Activated T-cell treated with anti-CD3 and anti-CD28 coated beads for 4 hours (primary cell): ENCODE measurements at regions not wholly inside any gene's neighbourhood (a gene's known extent, or its start where the extent isn't known, plus 50 kb on each side); places are given as distances from the start of the nearest gene placed in this dataset.
"Not testable (repeated sequence)": the region's sequence is repeated elsewhere in the genome, so short reads cannot be mapped to it uniquely, and the experiment has no call there.

Source experiments
- DNase-seq: peaks from one replicate; pipeline ENCODE4 v3.0.0-alpha.2; 2020

DNA sequence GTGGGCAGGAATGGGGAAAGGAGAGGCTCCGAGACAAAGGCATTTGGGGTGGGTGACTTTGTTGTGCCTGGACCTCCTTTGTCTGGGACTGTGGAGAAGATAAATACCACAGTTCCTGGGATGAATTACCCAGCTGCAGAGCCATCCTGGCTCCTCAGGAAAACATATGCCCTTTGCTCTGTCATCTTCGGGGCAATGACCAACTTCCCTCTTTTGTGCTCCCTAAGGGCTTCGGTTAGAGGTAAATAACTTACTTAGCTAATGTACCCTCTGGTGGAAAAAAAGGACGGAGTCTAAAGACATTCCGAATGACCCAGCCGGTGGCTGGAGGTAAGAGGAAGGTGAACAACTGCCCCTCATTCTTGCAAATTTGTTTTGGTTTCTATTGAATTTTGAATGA lies 345.7 kb downstream of the GATA3 start:
- no peak for DNase-seq

DNA sequence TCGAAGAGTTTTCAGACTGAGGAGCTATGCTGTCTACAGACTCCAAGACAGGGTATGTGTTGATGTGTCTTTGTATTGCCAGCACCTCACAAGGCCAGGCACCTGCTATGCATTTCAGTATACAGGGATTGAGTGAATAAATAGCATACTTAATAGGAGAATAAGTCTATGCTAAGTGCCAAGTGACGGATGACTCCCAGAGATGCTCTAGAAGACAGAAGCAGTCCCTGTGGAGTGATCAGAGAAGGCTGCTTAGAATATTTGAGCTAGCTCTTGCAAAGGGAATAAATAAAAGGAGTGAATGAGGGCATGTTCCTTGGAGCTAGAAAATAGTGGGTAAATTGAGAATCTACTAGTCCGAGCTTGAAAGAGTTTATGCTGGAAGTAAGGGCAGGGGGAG lies 346.4 kb downstream of the GATA3 start:
- DNase-seq, result no peak

DNA sequence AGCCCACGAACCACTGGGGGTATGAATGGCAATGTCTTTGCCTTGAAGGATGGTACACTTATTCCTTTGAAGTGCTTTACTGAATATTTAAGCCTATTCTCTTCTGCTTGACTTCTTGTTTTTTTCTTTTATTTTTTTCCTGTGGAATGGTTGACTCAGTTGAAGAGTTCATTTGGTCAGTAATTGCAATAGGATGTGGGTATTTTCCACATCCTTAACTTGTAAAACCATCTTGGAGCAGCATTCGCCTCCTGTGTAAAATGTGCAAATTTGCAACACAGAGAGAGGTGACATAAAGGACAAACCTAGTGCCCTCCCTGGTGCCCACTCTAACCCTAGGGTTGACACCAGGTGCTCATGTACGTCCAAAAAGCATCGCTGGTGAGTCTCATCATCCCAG lies 347.0 kb downstream of the GATA3 start:
- no peak for DNase-seq

DNA sequence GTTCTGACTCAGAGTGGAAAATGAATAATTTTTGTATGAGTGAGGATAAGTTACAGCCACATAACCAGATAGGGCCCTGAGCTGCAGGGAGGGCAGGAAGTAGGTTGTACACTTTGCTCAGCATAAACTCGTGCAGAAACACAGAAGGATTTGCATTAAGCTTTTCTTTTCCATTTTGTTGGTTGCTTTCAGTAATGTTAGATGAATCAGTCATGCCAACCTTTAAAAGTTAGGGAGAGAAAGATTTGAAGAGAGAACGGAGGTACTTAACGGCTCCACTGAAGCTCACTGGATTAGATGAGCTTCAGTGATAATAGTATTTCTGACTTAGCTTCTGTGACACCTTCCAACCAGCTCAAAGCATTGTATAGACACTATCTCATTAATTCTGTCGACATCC lies 348.1 kb downstream of the GATA3 start:
- no peak for DNase-seq

DNA sequence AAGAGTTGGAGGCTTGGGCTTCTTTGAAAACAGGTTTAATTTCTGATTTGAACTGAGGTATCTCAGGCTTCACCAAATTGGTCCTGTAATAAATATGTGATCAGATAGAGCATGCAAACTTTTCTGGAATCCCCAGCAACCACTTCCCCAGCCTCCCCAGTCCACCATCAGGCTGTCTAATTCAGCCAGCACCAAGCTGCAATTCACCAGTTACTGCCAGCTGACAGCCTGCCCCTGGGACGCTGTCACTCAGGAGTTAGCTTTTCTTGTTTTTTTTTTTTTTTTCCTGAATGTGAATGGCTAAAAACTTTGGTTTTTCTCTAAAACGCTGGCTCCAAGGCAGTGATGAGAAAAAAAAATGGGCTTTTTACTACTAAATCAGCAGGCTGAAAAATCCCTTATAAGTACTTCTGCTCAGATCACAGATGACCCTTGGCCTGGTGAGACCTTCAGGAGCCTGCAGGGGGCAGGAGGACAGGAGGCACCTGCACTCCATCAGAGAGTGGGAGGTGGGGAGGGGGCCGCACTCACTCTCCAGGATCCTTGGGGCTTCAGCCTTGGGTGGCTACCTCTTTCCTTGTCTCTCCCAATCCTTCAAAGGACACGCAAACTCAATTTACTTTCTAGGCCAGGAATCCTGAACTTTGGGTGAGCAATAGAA lies 349.4 kb downstream of the GATA3 start:
- no peak for DNase-seq

DNA sequence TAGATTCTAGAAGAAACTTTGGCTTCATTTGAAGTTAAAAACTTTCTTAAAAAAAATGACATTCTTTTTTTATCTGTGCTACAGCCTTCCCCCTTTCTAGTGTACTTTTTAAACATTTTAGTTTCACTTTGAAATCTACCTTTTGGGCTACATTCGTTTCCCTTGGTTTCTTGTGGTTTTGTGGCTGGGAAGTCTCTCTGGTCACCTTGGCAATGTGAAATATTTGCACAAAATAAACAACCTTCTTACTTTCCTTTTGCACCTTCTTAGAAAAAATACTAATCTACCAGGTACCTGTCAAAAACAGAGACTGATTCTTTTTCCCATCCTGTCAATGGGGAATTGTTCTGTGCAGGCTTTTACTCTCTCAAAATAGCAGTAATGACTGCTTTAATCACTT lies 350.2 kb downstream of the GATA3 start:
- DNase-seq, result no peak

DNA sequence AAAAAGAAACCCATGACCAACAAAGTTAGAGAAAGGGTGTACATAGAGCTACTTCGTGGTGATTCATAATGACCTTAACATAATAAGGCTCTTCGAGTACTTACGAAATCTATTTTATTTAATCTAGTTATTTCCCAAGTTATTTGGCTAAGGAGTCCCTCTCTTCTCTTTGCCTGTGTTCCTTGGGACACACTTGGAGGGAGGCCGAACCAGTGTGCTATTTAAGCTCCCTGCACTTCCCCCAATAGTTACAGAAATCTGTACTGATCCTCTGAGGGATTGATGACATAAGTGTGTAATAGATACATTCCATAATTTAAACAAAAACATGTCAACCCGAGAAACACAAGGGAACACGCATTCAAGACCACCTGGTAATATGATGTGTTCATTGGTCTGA lies 351.1 kb downstream of the GATA3 start:
- no peak for DNase-seq

DNA sequence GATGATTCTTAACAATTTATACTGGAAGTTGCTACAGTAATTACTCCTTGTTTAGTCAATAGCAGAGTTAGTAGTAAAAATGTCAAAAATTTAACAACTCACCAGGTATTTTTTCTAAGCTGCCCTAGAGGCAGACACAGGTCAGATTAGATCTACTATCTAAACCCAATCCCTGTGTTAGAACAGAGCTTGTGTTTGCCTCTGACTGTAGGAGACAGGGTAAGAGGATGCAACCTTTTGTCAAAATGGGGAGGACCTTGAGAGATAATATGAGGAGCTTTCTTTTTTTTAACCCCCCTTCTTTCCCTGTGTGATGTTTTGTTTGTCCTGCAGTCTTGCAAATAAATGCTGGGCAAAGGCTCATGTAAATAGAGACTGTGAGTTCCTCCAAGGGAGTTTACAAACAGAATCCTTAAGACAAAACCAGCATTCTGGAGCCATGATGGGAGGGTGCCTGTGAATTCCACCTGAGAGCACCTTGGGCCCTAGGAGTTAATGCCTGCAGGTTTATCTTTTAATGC lies 353.1 kb downstream of the GATA3 start:
- no peak for DNase-seq

DNA sequence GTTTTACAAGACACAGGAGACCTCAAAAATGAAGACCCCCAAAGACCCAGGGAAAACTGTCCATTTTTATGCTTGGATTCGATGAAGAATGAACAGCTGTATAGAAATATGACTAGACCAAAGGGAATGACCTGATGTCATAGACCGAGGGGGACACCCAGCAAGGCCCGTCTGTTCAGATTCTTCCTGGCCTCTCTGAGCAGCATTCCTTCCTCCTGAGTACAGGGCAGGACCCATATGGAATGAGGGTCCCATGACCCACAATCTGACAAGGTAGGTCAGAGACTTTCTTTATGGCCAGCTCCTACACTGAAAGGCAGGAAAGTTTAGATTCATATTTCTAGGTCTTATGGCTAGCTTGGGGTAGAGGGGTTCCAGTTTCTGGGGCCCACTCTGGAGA lies 356.0 kb downstream of the GATA3 start:
- no peak for DNase-seq

DNA sequence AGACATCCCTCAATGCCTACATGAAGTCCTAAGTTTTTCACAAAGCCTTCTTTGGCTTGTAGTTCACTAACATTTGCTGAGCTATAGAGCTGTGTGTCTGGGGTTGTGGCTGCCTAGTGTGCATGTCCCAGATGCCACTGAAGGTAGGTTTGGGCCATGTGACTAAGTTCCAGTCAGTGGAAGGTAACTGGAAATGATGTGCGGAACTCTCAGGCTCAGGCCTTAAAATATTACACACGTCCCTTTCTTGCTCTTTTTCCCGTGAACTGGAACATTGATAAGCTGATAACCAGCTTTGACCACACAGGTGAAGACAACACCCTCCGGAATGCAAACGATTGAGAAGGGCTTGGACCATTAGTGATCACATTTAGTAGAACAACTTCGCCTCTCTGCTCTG lies 358.1 kb downstream of the GATA3 start:
- DNase-seq, result no peak

DNA sequence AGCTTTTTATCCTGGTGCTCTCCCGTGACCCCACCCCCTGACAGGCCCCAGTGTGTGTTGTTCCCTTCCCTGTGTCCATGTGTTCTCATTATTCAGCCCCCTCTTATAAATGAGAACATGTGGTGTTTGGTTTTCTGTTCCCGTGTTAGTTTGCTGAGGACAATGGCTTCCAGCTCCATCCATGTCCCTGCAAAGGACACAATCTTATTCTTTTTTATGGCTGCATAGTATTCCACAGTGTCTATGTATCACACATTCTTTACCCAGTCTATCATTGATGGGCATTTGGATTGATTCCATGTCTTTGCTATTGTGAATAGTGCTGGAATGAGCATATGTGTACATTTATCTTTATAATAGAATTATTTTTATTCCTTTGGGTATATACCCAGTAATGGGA lies 360.5 kb downstream of the GATA3 start:
- DNase-seq, result not testable (repeated sequence)

DNA sequence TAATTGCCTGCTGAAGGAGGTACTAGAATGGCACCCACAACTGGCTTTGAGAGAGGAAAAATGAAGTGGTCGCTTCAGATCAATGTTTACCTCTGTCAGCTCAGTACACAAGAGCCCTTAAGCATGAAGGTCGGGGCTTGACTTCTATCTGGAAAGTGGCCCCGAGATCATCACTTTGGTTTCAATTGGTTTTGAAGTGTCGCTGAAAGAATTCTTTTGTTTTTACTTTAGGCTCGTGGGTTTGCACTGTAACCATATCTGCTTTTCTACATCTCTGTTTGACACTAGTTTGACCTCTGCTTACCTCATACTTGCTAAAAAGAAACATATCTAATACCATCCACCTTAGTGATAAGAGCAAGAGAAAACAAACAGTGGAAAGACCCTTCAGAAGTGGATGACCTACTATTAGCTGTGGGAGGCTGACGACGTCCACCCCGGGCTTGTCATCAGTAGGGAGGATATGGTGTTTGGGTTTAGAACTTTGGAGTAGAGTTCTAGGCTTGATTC lies 361.8 kb downstream of the GATA3 start:
- DNase-seq, result no peak

DNA sequence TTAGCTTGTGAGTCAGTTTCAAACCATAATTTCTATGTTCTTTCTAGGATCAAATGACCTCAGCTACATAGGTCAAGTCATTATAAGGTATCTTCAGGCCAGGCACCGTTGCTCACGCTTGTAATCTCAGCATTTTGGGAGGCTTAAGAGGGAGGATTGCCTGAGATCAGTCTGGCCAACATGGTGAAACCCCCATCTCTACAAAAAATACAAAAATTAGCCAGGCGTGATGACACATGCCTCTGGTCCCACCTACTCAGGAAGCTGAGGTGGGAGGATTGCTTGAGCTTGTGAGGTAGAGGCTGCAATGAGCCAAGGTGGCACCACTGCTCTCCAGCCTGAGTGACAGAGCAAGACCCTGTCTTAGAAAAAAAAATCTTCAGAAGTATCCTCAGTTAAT lies 362.3 kb downstream of the GATA3 start:
- no peak for DNase-seq

DNA sequence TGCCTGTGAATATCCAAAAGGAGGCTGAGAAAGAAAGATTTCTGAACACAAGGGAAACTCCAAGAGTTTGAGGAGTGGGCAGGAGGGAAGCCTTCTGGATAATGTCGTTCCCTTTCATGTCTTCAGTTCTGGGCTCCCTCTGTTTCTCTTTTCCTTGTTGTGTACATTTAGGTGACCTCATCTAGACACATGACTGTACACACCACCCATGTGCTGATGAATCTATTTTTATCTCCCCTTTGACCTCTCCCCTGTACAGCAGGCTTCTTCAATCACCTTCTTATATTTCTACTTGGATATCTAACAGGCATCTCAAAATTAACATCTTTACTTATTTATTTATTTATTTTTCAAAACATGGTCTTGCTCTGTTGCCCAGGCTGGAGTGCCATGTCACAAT lies 363.1 kb downstream of the GATA3 start:
- DNase-seq, result no peak

DNA sequence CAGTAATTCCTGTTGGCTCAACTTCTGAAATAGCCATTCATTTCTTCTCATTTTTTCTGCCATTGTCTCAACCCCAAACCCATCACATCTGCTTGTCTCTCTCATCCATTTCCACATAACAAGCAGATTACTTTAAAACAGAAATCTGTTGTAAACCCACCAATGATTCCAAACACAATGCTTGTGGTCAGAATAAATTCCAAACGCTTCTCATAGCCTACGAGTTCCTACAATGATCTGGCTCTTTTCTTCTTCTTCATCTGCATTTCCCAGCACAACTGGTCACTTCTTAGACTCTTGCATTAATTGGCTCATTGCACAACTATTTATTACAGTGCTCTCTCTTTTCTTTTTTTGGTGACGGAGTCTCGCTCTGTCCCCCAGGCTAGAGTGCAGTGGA lies 364.1 kb downstream of the GATA3 start:
- DNase-seq, result no peak

DNA sequence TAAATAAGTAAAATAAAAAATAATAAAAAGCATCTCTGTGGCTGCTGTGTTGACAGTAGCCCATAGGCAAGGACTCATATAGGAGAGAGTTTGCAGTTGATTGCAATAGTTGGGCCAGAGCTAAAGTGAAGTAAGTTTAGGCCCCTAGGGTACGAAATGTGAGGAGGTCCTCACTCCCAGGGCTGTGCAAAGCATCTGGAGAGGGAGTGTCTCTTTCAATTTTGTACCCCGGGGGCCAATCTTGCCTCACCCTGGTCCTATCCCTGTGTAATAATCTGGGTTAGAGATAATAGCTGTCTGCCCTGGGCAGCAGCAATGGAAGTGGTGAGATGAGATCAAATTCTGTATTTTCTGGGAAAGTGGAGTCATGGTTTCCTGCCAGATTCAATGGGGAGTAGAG lies 365.7 kb downstream of the GATA3 start:
- no peak for DNase-seq

DNA sequence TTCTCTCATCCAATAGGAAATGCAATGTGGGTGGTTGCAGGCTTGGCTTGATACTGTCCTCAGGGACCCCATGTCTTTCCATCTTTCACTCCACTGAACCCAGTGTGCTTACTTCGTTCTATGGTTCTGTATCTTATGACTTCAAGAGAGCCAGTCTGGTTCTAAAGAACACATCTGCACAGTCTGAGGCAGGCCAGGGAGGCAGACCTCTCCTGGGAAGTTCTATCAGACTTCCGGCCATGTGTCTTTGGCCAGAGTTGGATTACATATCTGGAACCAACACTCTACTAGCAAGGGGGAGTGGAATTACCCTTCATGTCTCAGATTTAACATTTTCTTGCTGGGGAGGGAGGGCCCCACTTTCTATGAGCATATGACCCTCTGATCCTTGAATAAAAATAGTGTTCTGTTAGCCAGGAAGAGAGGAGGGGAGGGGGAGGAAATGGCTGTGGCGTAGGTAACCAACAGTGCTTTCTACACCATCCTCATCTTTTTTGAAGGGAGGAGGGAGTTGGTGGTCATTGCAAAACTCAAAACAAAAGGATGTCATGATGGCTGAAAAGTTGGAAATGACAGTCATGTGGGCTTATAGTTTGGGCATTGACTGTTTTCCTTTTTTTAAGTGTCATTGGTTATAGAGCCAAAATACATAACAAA lies 370.2 kb downstream of the GATA3 start:
- no peak for DNase-seq

DNA sequence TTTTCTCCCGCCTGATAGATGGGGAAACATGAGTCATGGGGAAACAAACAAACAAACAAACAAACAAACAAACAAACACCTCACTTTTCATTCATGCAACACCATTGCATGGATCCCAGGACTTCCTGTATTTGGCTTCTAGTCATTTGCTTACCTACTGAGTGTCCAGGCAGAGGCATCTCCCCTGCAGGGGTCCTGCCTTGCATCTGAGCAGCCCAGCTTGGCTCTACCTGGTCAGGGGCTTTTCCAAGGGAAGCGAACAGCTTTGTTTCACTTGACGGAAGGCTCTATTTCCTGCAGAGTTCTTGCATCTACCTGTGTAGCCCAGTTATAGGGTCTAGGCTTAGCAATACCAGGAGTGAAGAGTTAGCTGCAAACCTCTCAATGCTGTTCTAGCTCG lies 374.2 kb downstream of the GATA3 start:
- DNase-seq, result no peak

DNA sequence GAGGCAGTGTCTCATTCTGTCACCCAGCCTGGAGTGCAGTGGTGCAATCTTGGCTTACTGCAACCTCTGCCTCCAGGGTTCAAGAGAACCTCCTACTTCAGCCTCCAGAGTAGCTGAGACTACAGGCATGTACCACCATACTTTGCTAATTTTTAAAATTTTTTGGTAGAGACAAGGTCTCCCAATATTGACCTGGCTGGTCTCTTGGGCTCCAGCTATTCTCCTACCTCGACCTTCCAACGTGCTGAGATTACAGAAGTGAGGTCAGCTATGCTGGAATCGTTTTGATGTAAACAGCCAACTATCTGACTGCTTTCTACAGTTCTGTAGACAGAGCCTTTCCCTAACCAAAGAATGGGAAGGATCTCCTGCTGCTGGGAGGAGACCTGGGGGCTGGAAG lies 375.8 kb downstream of the GATA3 start:
- DNase-seq, result no peak

DNA sequence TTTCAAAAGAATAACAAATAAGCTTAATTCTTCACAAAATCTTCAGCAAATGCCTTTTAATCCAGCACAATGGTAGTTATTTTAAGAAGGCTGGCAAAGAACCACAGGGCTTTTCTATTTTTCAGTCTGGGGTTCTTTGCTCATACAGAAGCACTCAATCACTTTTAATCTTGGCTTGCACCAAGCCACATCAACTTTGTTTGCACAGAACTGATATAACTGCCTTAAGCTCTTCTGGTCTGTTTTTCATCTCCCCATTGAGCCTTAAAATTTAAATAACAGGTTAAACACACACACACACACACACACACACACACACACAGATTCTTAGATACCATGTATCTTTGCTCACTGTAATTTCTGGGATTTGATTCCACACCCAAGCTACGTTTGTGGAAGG lies 377.0 kb downstream of the GATA3 start:
- DNase-seq, result no peak

DNA sequence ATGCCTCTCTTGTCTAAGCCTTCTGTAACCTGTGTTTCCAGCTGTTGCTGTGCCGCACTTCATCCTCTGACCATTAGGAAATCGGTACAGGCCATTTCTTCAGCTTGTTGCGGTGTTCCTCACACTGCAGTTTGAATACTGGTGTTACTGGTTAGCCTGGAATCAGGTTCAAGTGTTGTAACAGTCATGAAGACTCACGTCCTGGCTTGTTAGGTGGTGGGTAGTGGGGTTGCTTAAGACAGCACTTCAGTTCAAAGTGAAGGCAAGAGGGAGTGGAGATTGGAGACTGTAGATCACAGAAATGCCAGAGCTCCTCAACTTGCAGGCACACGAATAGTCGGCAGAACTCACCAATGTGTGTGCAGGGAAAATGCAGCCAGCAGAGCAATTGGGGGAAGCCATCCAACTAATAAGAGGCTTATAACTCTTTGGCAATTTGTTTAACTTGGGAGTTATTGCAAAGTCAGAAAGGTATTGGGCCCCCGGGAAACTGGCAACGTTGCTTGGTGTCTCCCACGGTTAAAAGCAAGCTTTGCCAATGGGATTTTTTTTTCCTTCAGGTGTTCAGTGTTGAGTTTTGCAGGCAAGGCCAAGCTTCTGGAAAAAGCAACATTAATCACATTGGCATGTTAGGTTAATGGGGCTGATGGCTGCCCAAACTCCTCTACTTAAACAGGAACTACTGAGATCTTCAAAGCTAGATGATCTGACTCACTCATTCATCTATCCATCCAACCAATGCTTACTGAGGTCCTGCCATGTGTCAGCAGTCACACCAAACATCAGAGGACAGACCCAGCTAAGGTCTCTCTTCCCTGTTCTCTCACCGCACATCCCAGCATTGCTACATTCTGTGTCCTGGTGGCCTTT lies 380.9 kb downstream of the GATA3 start:
- DNase-seq, result no peak

DNA sequence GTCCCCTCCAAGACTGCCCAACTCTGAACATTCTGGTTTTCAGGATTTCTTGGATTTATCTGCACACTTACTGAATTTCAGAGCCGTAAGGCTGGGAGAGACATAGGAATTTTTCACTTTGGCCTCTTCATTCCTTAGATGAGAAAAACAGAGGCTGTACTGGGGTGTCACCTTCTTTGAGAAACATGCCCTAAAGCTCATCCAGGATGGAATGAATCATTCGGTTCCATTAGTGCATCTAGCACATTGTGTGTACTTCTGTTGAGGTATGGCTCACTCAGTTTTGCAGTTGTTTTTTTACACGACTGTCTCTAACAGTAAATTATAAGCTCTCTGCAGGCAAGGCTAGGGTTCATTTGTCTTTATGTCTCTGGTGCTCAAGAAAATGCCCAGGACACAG lies 383.4 kb downstream of the GATA3 start:
- no peak for DNase-seq

DNA sequence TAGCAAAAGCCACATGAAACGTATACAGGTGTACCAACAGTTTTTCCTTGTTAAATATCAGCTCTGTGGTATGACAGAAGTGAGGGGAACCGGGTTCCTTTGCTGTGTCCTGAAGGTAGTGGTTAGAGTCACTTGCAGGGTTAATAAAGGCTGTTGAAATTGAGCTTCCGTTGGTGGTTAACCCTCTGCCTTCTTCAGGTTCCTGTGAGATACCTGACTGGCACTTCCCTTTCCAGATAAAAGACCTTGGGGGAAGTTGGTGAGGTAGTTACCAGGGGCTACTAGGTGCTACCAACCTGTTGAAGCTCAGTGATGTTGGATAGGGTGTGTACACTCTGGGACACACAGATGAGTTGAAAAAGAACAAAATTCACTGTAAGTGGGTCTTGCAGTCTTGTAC lies 384.1 kb downstream of the GATA3 start:
- no peak for DNase-seq

DNA sequence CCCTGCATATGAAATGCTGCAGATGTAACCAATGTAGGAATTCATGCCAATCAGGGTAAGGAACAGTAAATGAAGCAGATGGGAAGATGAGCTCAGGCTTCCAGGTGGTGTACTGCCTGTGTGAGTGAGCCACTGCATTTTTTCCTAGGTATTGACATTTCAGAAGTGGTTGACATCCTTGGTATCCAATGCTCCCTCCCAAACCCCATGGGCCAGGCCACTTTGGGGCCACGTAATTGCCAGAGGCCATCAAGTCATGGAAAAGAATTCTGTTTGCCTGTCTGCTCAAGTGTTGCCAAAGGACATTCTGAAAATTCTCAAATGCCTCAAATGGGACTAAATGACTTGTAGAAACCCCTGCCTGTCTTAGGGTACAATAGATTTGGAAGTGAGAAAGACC lies 384.6 kb downstream of the GATA3 start:
- no peak for DNase-seq
